GM23248 (cell line): ENCODE measurements at regions not wholly inside any gene's neighbourhood (a gene's known extent, or its start where the extent isn't known, plus 50 kb on each side); places are given as distances from the start of the nearest gene placed in this dataset.

Experiments used
- EZH2 ChIP-seq: fragments of 200-600 bp; sonication (generic); IDR thresholded peaks from 2 replicates; pipeline ENCODE4 v1.6.1; 2018; ENCODE audit warnings: antibody characterized with exemption, mild to moderate bottlenecking; ENCODE audit not compliant: insufficient read depth, poor library complexity, severe bottlenecking
- EZH2phosphoT487 ChIP-seq: fragments of 200-600 bp; sonication (generic); IDR thresholded peaks from 2 replicates; pipeline ENCODE4 v1.6.1; 2018; ENCODE audit warnings: antibody characterized with exemption, moderate library complexity, mild to moderate bottlenecking, low read depth; ENCODE audit not compliant: insufficient read depth

GRCh38 chr9:89803403-89803802 lies 198.6 kb downstream of the GADD45G start:
- no peak for TF ChIP-seq EZH2
- no peak for TF ChIP-seq EZH2phosphoT487
